HL-60 (cell line): ENCODE measurements at regions not wholly inside any gene's neighbourhood (a gene's known extent, or its start where the extent isn't known, plus 50 kb on each side); places are given as distances from the start of the nearest gene placed in this dataset.
"Not testable (repeated sequence)": the region's sequence is repeated elsewhere in the genome, so short reads cannot be mapped to it uniquely, and the experiment has no call there.

Experiments used
- TF ChIP-seq, protein P1 (sequence below): IDR thresholded peaks from one replicate; pipeline ENCODE4 v1.5.1; 2011; ENCODE audit warnings: low read length, control low read depth, inconsistent platforms; ENCODE audit not compliant: insufficient read depth
- TF ChIP-seq, protein P2 (sequence below): IDR thresholded peaks from 2 replicates; pipeline ENCODE4 v1.6.1; 2012; ENCODE audit warnings: low read depth; ENCODE audit not compliant: insufficient replicate concordance

GRCh38 chr10:35272401-35272800 is 63.9 kb upstream of the CCNY start:
- TF ChIP-seq, protein P1, sequence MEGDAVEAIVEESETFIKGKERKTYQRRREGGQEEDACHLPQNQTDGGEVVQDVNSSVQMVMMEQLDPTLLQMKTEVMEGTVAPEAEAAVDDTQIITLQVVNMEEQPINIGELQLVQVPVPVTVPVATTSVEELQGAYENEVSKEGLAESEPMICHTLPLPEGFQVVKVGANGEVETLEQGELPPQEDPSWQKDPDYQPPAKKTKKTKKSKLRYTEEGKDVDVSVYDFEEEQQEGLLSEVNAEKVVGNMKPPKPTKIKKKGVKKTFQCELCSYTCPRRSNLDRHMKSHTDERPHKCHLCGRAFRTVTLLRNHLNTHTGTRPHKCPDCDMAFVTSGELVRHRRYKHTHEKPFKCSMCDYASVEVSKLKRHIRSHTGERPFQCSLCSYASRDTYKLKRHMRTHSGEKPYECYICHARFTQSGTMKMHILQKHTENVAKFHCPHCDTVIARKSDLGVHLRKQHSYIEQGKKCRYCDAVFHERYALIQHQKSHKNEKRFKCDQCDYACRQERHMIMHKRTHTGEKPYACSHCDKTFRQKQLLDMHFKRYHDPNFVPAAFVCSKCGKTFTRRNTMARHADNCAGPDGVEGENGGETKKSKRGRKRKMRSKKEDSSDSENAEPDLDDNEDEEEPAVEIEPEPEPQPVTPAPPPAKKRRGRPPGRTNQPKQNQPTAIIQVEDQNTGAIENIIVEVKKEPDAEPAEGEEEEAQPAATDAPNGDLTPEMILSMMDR: not testable (repeated sequence)
- TF ChIP-seq, protein P2, sequence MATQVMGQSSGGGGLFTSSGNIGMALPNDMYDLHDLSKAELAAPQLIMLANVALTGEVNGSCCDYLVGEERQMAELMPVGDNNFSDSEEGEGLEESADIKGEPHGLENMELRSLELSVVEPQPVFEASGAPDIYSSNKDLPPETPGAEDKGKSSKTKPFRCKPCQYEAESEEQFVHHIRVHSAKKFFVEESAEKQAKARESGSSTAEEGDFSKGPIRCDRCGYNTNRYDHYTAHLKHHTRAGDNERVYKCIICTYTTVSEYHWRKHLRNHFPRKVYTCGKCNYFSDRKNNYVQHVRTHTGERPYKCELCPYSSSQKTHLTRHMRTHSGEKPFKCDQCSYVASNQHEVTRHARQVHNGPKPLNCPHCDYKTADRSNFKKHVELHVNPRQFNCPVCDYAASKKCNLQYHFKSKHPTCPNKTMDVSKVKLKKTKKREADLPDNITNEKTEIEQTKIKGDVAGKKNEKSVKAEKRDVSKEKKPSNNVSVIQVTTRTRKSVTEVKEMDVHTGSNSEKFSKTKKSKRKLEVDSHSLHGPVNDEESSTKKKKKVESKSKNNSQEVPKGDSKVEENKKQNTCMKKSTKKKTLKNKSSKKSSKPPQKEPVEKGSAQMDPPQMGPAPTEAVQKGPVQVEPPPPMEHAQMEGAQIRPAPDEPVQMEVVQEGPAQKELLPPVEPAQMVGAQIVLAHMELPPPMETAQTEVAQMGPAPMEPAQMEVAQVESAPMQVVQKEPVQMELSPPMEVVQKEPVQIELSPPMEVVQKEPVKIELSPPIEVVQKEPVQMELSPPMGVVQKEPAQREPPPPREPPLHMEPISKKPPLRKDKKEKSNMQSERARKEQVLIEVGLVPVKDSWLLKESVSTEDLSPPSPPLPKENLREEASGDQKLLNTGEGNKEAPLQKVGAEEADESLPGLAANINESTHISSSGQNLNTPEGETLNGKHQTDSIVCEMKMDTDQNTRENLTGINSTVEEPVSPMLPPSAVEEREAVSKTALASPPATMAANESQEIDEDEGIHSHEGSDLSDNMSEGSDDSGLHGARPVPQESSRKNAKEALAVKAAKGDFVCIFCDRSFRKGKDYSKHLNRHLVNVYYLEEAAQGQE: not testable (repeated sequence)
